PC-3 (cell line): ENCODE measurements at regions not wholly inside any gene's neighbourhood (a gene's known extent, or its start where the extent isn't known, plus 50 kb on each side); places are given as distances from the start of the nearest gene placed in this dataset.

ENCODE experiments used
- ATAC-seq: fragments of 200-7000 bp; cut with Tn5 transposase; 2 replicates; pipeline ENCODE4 v1.9.1; 2020; ENCODE audit warnings: mild to moderate bottlenecking, moderate library complexity
- BruUV-seq: library from RNA; stranded (reverse); fragments of 400-500 nt; replicated peaks from 2 replicates; lab custom pipeline; 2021; lab: Mats Ljungman, UMichigan
- CTCF ChIA-PET: fragments of 300-600 bp; sonication (Branson Sonifier 250); formaldehyde crosslinking; loops from one replicate; lab custom pipeline; 2022; ENCODE audit warnings: antibody characterized with exemption; lab: Charles Lee
- POLR2A ChIA-PET: fragments of 300-600 bp; sonication (Branson Sonifier 250); formaldehyde crosslinking; loops from one replicate; lab custom pipeline; 2022; ENCODE audit warnings: antibody characterized with exemption; ENCODE audit not compliant: unreplicated experiment; lab: Charles Lee
- DNase-seq: peaks from one replicate; pipeline ENCODE4 v3.0.0-alpha.2; 2015
- H2AFZ ChIP-seq: fragments of 300-600 bp; sonication (generic); 2 replicates; pipeline ENCODE4 v1.6.0; 2016; ENCODE audit warnings: antibody characterized with exemption, low read length
- H3F3A ChIP-seq: fragments of 300-600 bp; sonication (generic); one replicate; pipeline ENCODE4 v1.6.0; 2017; ENCODE audit warnings: antibody characterized with exemption, low read length, control low read depth, mild to moderate bottlenecking; ENCODE audit not compliant: unreplicated experiment
- H3K27ac ChIP-seq: fragments of 300-600 bp; sonication (generic); 2 replicates; pipeline ENCODE4 v1.5.1; 2016; ENCODE audit warnings: mild to moderate bottlenecking, low read length
- H3K27me3 ChIP-seq: fragments of 300-600 bp; sonication (generic); 2 replicates; pipeline ENCODE4 v1.6.1; 2016; ENCODE audit warnings: low read length, mixed read lengths
- H3K36me3 ChIP-seq: fragments of 300-600 bp; sonication (generic); 2 replicates; pipeline ENCODE4 v1.6.1; 2016; ENCODE audit warnings: low read depth, mixed run types, low read length, mixed read lengths
- H3K4me1 ChIP-seq: fragments of 300-600 bp; sonication (generic); 2 replicates; pipeline ENCODE4 v1.5.1; 2016; ENCODE audit warnings: low read length; ENCODE audit not compliant: insufficient read depth
- H3K4me2 ChIP-seq: fragments of 300-600 bp; sonication (generic); 2 replicates; pipeline ENCODE4 v1.6.0; 2016; ENCODE audit warnings: low read length
- H3K4me3 ChIP-seq: fragments of 300-600 bp; sonication (generic); 2 replicates; pipeline ENCODE4 v1.5.1; 2016; ENCODE audit warnings: mild to moderate bottlenecking, low read length, mixed read lengths
- H3K79me2 ChIP-seq: fragments of 300-600 bp; sonication (generic); 2 replicates; pipeline ENCODE4 v1.6.1; 2017; ENCODE audit warnings: low read length, mixed read lengths
- H3K9ac ChIP-seq: fragments of 300-600 bp; sonication (generic); 2 replicates; pipeline ENCODE4 v1.6.0; 2016; ENCODE audit warnings: mild to moderate bottlenecking, low read length
- H3K9me2 ChIP-seq: fragments of 300-600 bp; sonication (generic); replicated peaks from 2 replicates; pipeline ENCODE4 v1.6.1; 2016; ENCODE audit warnings: mixed run types, low read length, mixed read lengths
- H3K9me3 ChIP-seq: fragments of 300-600 bp; sonication (generic); 2 replicates; pipeline ENCODE4 v1.6.1; 2016; ENCODE audit warnings: low read length, mixed read lengths
- H4K20me1 ChIP-seq: fragments of 300-600 bp; sonication (generic); 2 replicates; pipeline ENCODE4 v1.6.1; 2016; ENCODE audit warnings: low read length, mixed read lengths
- CTCF ChIP-seq: fragments of 300-600 bp; sonication (generic); conservative IDR thresholded peaks from 2 replicates; pipeline ENCODE4 v1.5.1; 2017; ENCODE audit warnings: antibody characterized with exemption, low read depth, mild to moderate bottlenecking, low read length
- EZH2 ChIP-seq: fragments of 300-600 bp; sonication (generic); IDR thresholded peaks from one replicate; pipeline ENCODE4 v1.6.1; 2017; ENCODE audit warnings: antibody characterized with exemption, mild to moderate bottlenecking, low read length; ENCODE audit not compliant: unreplicated experiment
- EZH2phosphoT487 ChIP-seq: fragments of 300-600 bp; sonication (generic); IDR thresholded peaks from 2 replicates; pipeline ENCODE4 v1.6.1; 2018; ENCODE audit warnings: mild to moderate bottlenecking, antibody characterized with exemption, low read length, borderline replicate concordance
- intact Hi-C: fragments of 100-400 bp; cut with micrococcal nuclease; formaldehyde crosslinking; loops from 2 replicates; pipeline ENCODE4 v1.9.0; 2023

GRCh38 chr4:100311181-100311580, 120.9 kb upstream of the DDIT4L start:
- no peaks in the 10 kb centered on the region for H4K20me1 ChIP-seq
- H2AFZ ChIP-seq: 0 out of 2 replicates have a peak overlapping the region, but pooled peaks have one; percentile 30
- no peaks in the 10 kb centered on the region for H3F3A ChIP-seq
- ATAC-seq (peak; percentile 46; the same call in 1 of the 2 replicates), DNase-seq (peak; percentile 40)
- peak; percentile 51 for TF ChIP-seq CTCF
- TF ChIP-seq EZH2: no peak
- TF ChIP-seq EZH2phosphoT487: no peak
- H3K27ac ChIP-seq: no peak overlapping the region
- H3K9me3 ChIP-seq: no peaks in the 10 kb centered on the region
- CTCF ChIA-PET: no interaction called here
- H3K4me1 ChIP-seq: no peaks in the 10 kb centered on the region
- POLR2A ChIA-PET: no interaction called here
- H3K36me3 ChIP-seq: no peaks in the 10 kb centered on the region
- no peak overlapping the region for H3K4me2 ChIP-seq
- no peaks in the 10 kb centered on the region for H3K79me2 ChIP-seq
- H3K9ac ChIP-seq: no peak overlapping the region
- BruUV-seq: no TSS peak
- H3K9me2 ChIP-seq: no peaks in the 10 kb centered on the region
- H3K4me3 ChIP-seq: no peak overlapping the region
- no peaks in the 10 kb centered on the region for H3K27me3 ChIP-seq
- intact Hi-C loops: loop anchor here (2.0 to 5.0 kb wide), 2 partner anchors 110 to 431 kb away; no protein-coding TSS in a partner anchor

GRCh38 chr4:100306018-100306417, 115.8 kb upstream of the DDIT4L start:
- Histone ChIP-seq H3K79me2 (no peaks in the 10 kb centered on the region), H3K27me3 (no peaks in the 10 kb centered on the region), H3K4me1 (no peaks in the 10 kb centered on the region), H3K9me2 (no peaks in the 10 kb centered on the region), H4K20me1 (no peaks in the 10 kb centered on the region), H3K9me3 (no peaks in the 10 kb centered on the region), H3F3A (no peaks in the 10 kb centered on the region), H3K4me2 (no peak overlapping the region), H2AFZ (no peak overlapping the region), H3K9ac (no peak overlapping the region), H3K27ac (no peak overlapping the region), H3K36me3 (no peaks in the 10 kb centered on the region), H3K4me3 (no peak overlapping the region)
- DNase-seq (peak; percentile 2), ATAC-seq (no peak)
- intact Hi-C loops: no loop called here
- CTCF ChIA-PET: no interaction called here
- TF ChIP-seq EZH2: no peak
- no peak for TF ChIP-seq EZH2phosphoT487
- POLR2A ChIA-PET: no interaction called here
- no TSS peak for BruUV-seq

DNA sequence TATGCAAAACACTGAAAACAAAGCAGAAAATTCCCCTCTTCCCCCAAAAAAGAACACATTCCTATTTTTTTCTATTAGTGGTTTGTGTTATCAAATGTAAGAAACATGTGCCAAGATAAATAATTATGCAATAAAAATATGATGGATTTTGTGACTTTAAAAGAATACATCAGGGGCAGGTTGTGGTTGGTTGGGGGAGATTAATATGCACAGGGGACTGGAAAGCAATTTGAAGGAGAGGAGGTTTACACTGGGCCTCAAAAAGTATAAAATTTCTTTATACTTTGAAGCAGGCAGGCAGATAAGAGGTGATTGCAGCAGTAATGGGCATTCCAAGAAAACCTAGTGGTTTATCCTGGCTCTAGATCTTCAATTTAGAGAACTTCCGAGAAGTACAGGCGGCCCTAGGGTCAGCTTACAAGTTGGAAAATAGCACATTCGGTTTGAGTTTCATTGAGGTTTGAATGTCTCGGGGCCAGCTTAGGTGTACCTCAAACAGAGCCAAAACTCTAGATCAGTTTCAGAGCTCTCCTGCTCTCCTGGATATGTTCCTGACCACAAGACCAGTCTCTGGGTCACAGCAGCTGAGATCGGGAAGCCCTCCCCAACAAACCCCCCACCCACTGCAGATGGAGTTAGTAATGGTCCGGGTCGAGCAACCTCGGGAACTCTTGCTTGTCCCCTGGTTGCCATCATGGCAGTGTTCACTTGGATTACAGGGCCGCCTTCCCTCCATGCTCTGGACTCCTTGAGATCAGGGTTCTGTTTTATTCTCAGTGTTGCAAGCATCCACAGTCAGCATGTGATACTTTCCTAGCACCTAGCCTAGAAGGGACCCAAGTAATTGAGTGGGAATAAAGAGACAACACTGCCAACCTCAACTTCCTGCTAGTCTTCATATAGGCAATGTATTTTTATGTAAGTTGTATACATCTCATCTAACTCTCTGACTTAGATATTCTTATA, 112.1 kb upstream of the DDIT4L start:
- DNase-seq (no peak), ATAC-seq (no peak)
- no peaks in the 10 kb centered on the region for H3K36me3 ChIP-seq
- ChIA-PET POLR2A (no interaction called here), CTCF (no interaction called here)
- no peak overlapping the region for H2AFZ ChIP-seq
- no peaks in the 10 kb centered on the region for H3K79me2 ChIP-seq
- H3K9me2 ChIP-seq: no peaks in the 10 kb centered on the region
- no peaks in the 10 kb centered on the region; the same call in 1 of the 2 replicates for H3K4me1 ChIP-seq
- TF ChIP-seq EZH2phosphoT487 (no peak), EZH2 (no peak), CTCF (no peak)
- no peaks in the 10 kb centered on the region for H3K27me3 ChIP-seq
- H3K4me3 ChIP-seq: no peak overlapping the region
- intact Hi-C loops: no loop called here
- no peaks in the 10 kb centered on the region for H3F3A ChIP-seq
- no peak overlapping the region for H3K4me2 ChIP-seq
- H3K9me3 ChIP-seq: no peaks in the 10 kb centered on the region
- no peaks in the 10 kb centered on the region for H4K20me1 ChIP-seq
- H3K9ac ChIP-seq: no peak overlapping the region
- BruUV-seq: no TSS peak
- H3K27ac ChIP-seq: no peak overlapping the region
